ENCODE measurements at regions not wholly inside any gene's neighbourhood (a gene's known extent, or its start where the extent isn't known, plus 50 kb on each side); places are given as distances from the start of the nearest gene placed in this dataset.

DNA sequence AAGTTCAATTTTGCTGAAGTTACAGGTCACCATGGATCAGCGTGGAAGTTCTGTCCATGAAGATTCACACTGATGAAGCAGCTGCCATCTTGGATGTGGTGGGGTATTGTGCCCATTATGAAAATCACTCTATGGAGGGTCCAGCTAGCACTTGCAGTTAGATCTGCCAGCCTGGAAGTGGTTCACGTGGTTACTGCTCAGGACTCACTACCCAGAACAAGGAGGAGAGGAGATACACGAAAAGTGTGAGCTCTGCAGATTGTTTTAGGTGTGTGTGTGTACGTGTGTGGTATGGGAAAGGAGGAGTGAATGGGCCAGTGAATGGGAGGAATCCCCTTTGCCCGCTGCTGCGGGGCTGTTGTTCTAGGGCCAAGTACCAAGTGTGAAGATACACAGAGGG, 333.4 kb downstream of the MAF start:
- Histone ChIP-seq H3K4me1 (ENCODE audit: low read length) (no peaks in the 10 kb centered on the region), H3K9me2 (replicated peaks; ENCODE audit: insufficient read depth, low read length) (no peaks in the 10 kb centered on the region), H2AFZ (ENCODE audit: low read length) (no peak overlapping the region), H3F3A (ENCODE audit: insufficient read depth, low read length) (no peaks in the 10 kb centered on the region), H3K27me3 (replicated peaks; ENCODE audit: insufficient read depth, low read length) (no peaks in the 10 kb centered on the region), H3K27ac (ENCODE audit: low read length) (no peak overlapping the region), H3K9me3 (replicated peaks; ENCODE audit: insufficient read depth, low read length) (no peaks in the 10 kb centered on the region), H3K9ac (ENCODE audit: low read length) (no peak overlapping the region), H3K36me3 (replicated peaks; ENCODE audit: insufficient read depth, low read length) (no peaks in the 10 kb centered on the region), H3K79me2 (ENCODE audit: low read length) (no peaks in the 10 kb centered on the region), H3K4me2 (ENCODE audit: low read depth, low read length) (no peak overlapping the region), H4K20me1 (ENCODE audit: insufficient read depth, low read length) (no peaks in the 10 kb centered on the region), H3K4me3 (ENCODE audit: low read length) (no peak overlapping the region)
- DNase-seq = no peak
- no peak for TF ChIP-seq CTCF (IDR thresholded peaks at IDR 0.05; ENCODE audit: low read length)
- TF ChIP-seq EZH2 (optimal IDR thresholded peaks at IDR 0.05; ENCODE audit: low read depth, low read length) = no peak
- TF ChIP-seq EZH2phosphoT487 (IDR thresholded peaks at IDR 0.05; ENCODE audit: low read length) = no peak

- H3K4me2 ChIP-seq (ENCODE audit: low read depth, low read length) = no peak overlapping the region
- TF ChIP-seq CTCF (IDR thresholded peaks at IDR 0.05; ENCODE audit: low read length) (no peak), EZH2phosphoT487 (IDR thresholded peaks at IDR 0.05; ENCODE audit: low read length) (no peak), EZH2 (optimal IDR thresholded peaks at IDR 0.05; ENCODE audit: low read depth, low read length) (no peak)
- H3K4me1 ChIP-seq (ENCODE audit: low read length) = no peaks in the 10 kb centered on the region
- no peaks in the 10 kb centered on the region for H3K9me2 ChIP-seq (replicated peaks; ENCODE audit: insufficient read depth, low read length)
- no peaks in the 10 kb centered on the region for H4K20me1 ChIP-seq (ENCODE audit: insufficient read depth, low read length)
- H3F3A ChIP-seq (ENCODE audit: insufficient read depth, low read length) = no peaks in the 10 kb centered on the region
- no peaks in the 10 kb centered on the region for H3K36me3 ChIP-seq (replicated peaks; ENCODE audit: insufficient read depth, low read length)
- no peak overlapping the region for H3K4me3 ChIP-seq (ENCODE audit: low read length)
- no peak for DNase-seq
- H3K27me3 ChIP-seq (replicated peaks; ENCODE audit: insufficient read depth, low read length) = no peaks in the 10 kb centered on the region
- H3K27ac ChIP-seq (ENCODE audit: low read length) = no peak overlapping the region
- H3K79me2 ChIP-seq (ENCODE audit: low read length) = no peaks in the 10 kb centered on the region
- H3K9me3 ChIP-seq (replicated peaks; ENCODE audit: insufficient read depth, low read length) = no peaks in the 10 kb centered on the region
- H3K9ac ChIP-seq (ENCODE audit: low read length) = no peak overlapping the region
- H2AFZ ChIP-seq (ENCODE audit: low read length) = no peak overlapping the region
Measured at GRCh38 chr16:79265701-79266100, 334.8 kb downstream of the MAF start.

GRCh38 chr16:79265196-79265595, 335.3 kb downstream of the MAF start:
- H3K4me3 ChIP-seq (ENCODE audit: low read length) = no peak overlapping the region
- no peaks in the 10 kb centered on the region for H3K79me2 ChIP-seq (ENCODE audit: low read length)
- no peaks in the 10 kb centered on the region for H3K9me3 ChIP-seq (replicated peaks; ENCODE audit: insufficient read depth, low read length)
- H3K4me2 ChIP-seq (ENCODE audit: low read depth, low read length) = no peak overlapping the region
- no peaks in the 10 kb centered on the region for H3K4me1 ChIP-seq (ENCODE audit: low read length)
- H4K20me1 ChIP-seq (ENCODE audit: insufficient read depth, low read length) = no peaks in the 10 kb centered on the region
- H3K27me3 ChIP-seq (replicated peaks; ENCODE audit: insufficient read depth, low read length) = no peaks in the 10 kb centered on the region
- no peak overlapping the region for H2AFZ ChIP-seq (ENCODE audit: low read length)
- no peak for DNase-seq
- no peak overlapping the region for H3K9ac ChIP-seq (ENCODE audit: low read length)
- no peaks in the 10 kb centered on the region for H3K36me3 ChIP-seq (replicated peaks; ENCODE audit: insufficient read depth, low read length)
- no peaks in the 10 kb centered on the region for H3K9me2 ChIP-seq (replicated peaks; ENCODE audit: insufficient read depth, low read length)
- no peak overlapping the region for H3K27ac ChIP-seq (ENCODE audit: low read length)
- no peaks in the 10 kb centered on the region for H3F3A ChIP-seq (ENCODE audit: insufficient read depth, low read length)
- TF ChIP-seq EZH2phosphoT487 (IDR thresholded peaks at IDR 0.05; ENCODE audit: low read length) (no peak), CTCF (IDR thresholded peaks at IDR 0.05; ENCODE audit: low read length) (no peak), EZH2 (optimal IDR thresholded peaks at IDR 0.05; ENCODE audit: low read depth, low read length) (no peak)

All from MM.1S (cell line).